HL-60 (cell line): ENCODE measurements at regions not wholly inside any gene's neighbourhood (a gene's known extent, or its start where the extent isn't known, plus 50 kb on each side); places are given as distances from the start of the nearest gene placed in this dataset.
"Not testable (repeated sequence)": the region's sequence is repeated elsewhere in the genome, so short reads cannot be mapped to it uniquely, and the experiment has no call there.

Experiments
- DNase-seq, 2 experiments: peaks; one replicate each; pipeline ENCODE4 v3.0.0-alpha.2; 2010 to 2020; ENCODE audit warnings: low read depth in 1 of 2, low spot score in 1 of 2
- H3K27ac ChIP-seq: fragments of 250-450 bp; sonication (Bioruptor Pico); replicated peaks from 2 replicates; pipeline ENCODE4 v1.5.1; 2020; ENCODE audit warnings: mild to moderate bottlenecking, moderate library complexity
- H3K27me3 ChIP-seq: fragments of 250-450 bp; sonication (Bioruptor Pico); 2 replicates; pipeline ENCODE4 v1.5.1; 2021; ENCODE audit warnings: mild to moderate bottlenecking, moderate library complexity; ENCODE audit not compliant: insufficient read depth, poor library complexity, severe bottlenecking
- H3K4me3 ChIP-seq: replicated peaks from 2 replicates; pipeline ENCODE4 v1.5.1; 2011; ENCODE audit warnings: mild to moderate bottlenecking, control low read depth, low read length; ENCODE audit not compliant: insufficient read depth
- GABPA ChIP-seq: IDR thresholded peaks from 2 replicates; pipeline ENCODE4 v1.6.1; 2012; ENCODE audit warnings: low read depth
- POLR2AphosphoS5 ChIP-seq: IDR thresholded peaks from 2 replicates; pipeline ENCODE4 v1.6.1; 2012; ENCODE audit warnings: low read depth
- SPI1 ChIP-seq: IDR thresholded peaks from 2 replicates; pipeline ENCODE4 v1.6.1; 2012; ENCODE audit warnings: low read depth, mild to moderate bottlenecking, borderline replicate concordance
- TF ChIP-seq, protein P1 (sequence below): IDR thresholded peaks from 2 replicates; pipeline ENCODE4 v1.6.1; 2012; ENCODE audit warnings: low read depth; ENCODE audit not compliant: insufficient replicate concordance
- TF ChIP-seq, protein P2 (sequence below): IDR thresholded peaks from one replicate; pipeline ENCODE4 v1.5.1; 2011; ENCODE audit warnings: low read length, control low read depth, inconsistent platforms; ENCODE audit not compliant: insufficient read depth

DNA sequence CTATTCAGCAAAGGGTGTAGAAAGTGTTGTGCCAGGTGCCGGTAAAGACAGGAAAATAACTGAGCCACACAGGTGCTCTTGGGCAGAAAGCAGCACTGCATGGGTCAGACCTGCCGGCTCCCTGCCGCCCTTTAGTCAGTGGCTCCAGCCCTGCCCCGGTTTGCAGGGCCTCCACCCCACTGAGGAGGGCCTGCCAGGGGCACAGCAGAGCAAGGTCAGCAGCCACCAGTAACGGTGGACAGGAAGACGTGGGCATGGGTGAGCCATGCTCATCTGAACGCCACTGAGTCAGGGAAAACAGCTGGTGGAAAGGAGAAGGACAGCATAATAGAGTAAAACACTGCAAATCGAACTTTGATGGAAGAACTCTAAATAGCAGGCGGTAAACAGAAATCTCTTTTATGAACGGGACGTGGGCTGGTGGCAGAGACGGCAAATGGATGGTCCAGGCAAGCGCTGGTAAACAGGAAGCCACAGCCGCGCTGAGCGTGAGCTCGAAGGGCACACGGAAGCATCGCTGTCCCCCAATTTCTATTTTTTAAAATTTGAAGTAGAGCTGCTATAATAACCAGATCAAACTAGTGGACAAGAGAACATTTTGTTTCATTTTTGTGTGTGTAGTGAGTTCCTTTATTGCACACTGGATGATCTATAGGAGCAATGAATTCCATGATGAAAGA, 141.8 kb upstream of the ALKAL2 start:
- Histone ChIP-seq H3K4me3 (no peak overlapping the region), H3K27ac (no peak overlapping the region), H3K27me3 (peaks cover 12% of the 10 kb centered on the region)
- DNase-seq, result no peak
- TF ChIP-seq POLR2AphosphoS5, result no peak
- TF ChIP-seq, protein P1, sequence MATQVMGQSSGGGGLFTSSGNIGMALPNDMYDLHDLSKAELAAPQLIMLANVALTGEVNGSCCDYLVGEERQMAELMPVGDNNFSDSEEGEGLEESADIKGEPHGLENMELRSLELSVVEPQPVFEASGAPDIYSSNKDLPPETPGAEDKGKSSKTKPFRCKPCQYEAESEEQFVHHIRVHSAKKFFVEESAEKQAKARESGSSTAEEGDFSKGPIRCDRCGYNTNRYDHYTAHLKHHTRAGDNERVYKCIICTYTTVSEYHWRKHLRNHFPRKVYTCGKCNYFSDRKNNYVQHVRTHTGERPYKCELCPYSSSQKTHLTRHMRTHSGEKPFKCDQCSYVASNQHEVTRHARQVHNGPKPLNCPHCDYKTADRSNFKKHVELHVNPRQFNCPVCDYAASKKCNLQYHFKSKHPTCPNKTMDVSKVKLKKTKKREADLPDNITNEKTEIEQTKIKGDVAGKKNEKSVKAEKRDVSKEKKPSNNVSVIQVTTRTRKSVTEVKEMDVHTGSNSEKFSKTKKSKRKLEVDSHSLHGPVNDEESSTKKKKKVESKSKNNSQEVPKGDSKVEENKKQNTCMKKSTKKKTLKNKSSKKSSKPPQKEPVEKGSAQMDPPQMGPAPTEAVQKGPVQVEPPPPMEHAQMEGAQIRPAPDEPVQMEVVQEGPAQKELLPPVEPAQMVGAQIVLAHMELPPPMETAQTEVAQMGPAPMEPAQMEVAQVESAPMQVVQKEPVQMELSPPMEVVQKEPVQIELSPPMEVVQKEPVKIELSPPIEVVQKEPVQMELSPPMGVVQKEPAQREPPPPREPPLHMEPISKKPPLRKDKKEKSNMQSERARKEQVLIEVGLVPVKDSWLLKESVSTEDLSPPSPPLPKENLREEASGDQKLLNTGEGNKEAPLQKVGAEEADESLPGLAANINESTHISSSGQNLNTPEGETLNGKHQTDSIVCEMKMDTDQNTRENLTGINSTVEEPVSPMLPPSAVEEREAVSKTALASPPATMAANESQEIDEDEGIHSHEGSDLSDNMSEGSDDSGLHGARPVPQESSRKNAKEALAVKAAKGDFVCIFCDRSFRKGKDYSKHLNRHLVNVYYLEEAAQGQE, result no peak
- no peak for TF ChIP-seq SPI1
- TF ChIP-seq GABPA, result no peak
- TF ChIP-seq, protein P2, sequence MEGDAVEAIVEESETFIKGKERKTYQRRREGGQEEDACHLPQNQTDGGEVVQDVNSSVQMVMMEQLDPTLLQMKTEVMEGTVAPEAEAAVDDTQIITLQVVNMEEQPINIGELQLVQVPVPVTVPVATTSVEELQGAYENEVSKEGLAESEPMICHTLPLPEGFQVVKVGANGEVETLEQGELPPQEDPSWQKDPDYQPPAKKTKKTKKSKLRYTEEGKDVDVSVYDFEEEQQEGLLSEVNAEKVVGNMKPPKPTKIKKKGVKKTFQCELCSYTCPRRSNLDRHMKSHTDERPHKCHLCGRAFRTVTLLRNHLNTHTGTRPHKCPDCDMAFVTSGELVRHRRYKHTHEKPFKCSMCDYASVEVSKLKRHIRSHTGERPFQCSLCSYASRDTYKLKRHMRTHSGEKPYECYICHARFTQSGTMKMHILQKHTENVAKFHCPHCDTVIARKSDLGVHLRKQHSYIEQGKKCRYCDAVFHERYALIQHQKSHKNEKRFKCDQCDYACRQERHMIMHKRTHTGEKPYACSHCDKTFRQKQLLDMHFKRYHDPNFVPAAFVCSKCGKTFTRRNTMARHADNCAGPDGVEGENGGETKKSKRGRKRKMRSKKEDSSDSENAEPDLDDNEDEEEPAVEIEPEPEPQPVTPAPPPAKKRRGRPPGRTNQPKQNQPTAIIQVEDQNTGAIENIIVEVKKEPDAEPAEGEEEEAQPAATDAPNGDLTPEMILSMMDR, result no peak

DNA sequence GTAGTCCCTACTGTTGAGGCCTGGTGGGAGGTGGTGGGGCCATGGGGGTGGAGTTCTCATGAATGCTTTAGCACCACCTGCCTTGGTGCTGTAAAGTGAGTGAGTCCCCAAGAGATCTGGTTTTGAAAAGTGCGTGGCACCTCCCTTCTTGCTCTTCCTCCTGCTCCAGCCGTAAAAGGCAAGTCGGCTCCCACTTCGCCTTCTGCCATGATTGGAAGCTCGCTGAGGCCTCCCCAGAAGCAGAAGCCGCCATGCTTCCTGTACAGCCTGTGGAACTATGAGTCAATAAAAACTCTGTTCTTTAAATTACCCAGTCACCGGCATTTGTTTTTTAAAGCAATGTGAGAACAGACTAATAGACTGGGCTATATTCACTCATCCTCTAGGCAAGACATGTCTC, 141.3 kb upstream of the ALKAL2 start:
- DNase-seq, result no peak
- Histone ChIP-seq H3K27ac (no peak overlapping the region), H3K4me3 (no peak overlapping the region), H3K27me3 (peaks cover 12% of the 10 kb centered on the region)
- TF ChIP-seq, protein P2, result no peak
- TF ChIP-seq, protein P1, result no peak
- TF ChIP-seq SPI1 (no peak), POLR2AphosphoS5 (no peak)

DNA sequence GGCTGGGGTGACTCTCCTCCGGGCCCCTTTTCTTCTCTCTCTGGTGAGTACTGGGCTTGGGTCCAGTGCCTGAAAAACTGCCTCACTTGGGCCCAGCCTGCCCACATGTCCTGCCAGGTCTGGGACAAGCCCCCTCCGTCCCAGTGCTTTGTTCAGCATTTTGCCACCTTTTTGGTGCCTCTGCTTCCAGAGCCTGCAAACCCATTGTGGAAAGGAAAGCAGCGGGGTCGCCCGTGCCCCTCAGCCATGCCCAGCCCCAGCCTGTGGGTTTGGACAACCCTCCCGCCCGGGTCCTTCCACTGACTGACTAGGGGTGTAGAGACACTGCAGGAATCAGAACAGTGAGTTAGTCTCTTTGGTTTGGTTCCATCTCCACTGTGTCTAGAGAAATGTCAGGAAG, 140.7 kb upstream of the ALKAL2 start:
- TF ChIP-seq POLR2AphosphoS5, result no peak
- TF ChIP-seq, protein P2, result no peak
- Histone ChIP-seq H3K27ac (no peak overlapping the region), H3K27me3 (peaks cover 12% of the 10 kb centered on the region), H3K4me3 (no peak overlapping the region)
- DNase-seq, result no peak

DNA sequence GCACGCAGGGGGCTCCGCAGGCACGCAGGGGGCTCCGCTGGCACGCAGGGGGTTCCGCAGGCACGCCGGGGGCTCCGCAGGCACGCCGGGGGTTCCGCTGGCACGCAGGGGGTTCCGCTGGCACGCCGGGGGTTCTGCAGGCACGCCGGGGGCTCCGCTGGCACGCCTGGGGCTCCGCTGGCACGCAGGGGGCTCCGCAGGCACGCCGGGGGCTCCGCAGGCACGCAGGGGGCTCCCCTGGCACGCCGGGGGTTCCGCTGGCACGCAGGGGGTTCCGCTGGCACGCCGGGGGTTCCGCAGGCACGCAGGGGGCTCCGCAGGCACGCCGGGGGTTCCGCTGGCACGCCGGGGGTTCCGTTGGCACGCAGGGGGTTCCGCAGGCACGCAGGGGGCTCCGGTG, 138.8 kb upstream of the ALKAL2 start:
- not testable (repeated sequence) for H3K4me3 ChIP-seq, DNase-seq, H3K27me3 ChIP-seq, H3K27ac ChIP-seq
